Transverse colon (tissue), 3 donors: ENCODE measurements at regions not wholly inside any gene's neighbourhood (a gene's known extent, or its start where the extent isn't known, plus 50 kb on each side); places are given as distances from the start of the nearest gene placed in this dataset.

Experiments
- POLR2A ChIP-seq: fragments of 450-650 bp; IDR thresholded peaks from one replicate; pipeline ENCODE4 v1.6.1; 2016; ENCODE audit warnings: antibody characterized with exemption, mild to moderate bottlenecking, moderate library complexity
- TF ChIP-seq, protein P1 (sequence below), 5 experiments: fragments of 200-600 bp in 3 of 5; fragments of 450-650 bp in 2 of 5; sonication (generic) in 3 of 5; IDR thresholded peaks; 1 replicate in 2 of 5; 2 replicates in 3 of 5; pipeline ENCODE4 v1.5.1; 2016 to 2017; ENCODE audit warnings: antibody characterized with exemption in 5 of 5, inconsistent platforms in 3 of 5, mild to moderate bottlenecking in 2 of 5, moderate library complexity in 1 of 5

DNA sequence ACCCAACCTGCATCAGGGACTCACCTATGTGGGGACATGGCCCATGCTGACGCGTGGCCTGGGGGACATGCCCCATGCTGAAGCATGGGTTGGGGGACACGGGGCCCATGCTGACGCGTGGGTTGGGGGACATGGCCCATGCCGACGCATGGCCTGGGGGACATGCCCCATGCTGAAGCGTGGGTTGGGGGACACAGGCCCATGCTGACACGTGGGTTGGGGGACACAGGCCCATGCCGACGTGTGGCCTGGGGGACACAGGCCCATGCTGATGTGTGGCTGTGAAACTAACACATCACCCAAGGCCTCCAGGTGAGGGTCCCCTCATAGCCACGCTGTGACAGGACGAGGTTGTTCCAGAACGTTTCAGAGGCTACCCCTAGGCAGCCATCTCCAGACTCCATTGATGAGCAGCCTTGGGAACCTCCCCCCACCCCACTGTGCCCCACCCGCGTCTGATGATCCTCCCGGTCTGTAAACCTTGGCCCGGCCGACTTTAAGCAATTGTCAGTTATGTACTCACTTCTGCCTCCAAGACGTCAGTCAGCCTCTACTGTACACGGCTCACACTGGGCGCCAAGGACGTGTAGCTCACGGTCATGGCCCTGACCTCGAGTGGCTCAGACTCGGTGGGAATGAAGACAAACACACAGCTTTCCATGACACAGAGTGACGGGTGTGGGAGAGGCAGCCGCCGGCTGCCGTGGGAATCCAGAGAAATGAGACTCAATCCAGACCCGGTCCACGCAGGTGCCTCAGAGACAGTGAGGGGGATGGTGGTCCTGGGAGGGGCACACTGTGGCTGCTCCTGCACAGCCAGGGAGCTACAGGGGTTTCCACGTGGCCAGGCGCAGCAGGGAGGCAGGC is 50.2 kb upstream of the SLC66A3 start:
- TF ChIP-seq POLR2A: no peak
- TF ChIP-seq, protein P1, sequence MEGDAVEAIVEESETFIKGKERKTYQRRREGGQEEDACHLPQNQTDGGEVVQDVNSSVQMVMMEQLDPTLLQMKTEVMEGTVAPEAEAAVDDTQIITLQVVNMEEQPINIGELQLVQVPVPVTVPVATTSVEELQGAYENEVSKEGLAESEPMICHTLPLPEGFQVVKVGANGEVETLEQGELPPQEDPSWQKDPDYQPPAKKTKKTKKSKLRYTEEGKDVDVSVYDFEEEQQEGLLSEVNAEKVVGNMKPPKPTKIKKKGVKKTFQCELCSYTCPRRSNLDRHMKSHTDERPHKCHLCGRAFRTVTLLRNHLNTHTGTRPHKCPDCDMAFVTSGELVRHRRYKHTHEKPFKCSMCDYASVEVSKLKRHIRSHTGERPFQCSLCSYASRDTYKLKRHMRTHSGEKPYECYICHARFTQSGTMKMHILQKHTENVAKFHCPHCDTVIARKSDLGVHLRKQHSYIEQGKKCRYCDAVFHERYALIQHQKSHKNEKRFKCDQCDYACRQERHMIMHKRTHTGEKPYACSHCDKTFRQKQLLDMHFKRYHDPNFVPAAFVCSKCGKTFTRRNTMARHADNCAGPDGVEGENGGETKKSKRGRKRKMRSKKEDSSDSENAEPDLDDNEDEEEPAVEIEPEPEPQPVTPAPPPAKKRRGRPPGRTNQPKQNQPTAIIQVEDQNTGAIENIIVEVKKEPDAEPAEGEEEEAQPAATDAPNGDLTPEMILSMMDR (IDR thresholded peaks at IDR 0.05): no peak
